Natural killer cell (primary cell): ENCODE measurements at regions not wholly inside any gene's neighbourhood (a gene's known extent, or its start where the extent isn't known, plus 50 kb on each side); places are given as distances from the start of the nearest gene placed in this dataset.

Experiments used
- ATAC-seq, 3 donors: fragments of 150-1000 bp in 2 of 3; fragments of 200-7000 bp in 1 of 3; cut with Tn5 transposase; 1 replicate in 1 of 3; 2 replicates in 2 of 3; pipeline ENCODE4 v1.10.0; 2021; ENCODE audit warnings: mild to moderate bottlenecking in 2 of 3, moderate library complexity in 2 of 3
- DNase-seq, 2 donors: peaks; one replicate each; pipeline versions ENCODE4 v3.0.0 to v3.0.0-alpha.2; 2013 to 2021; ENCODE audit warnings: mixed read lengths in 1 of 2
- H3K27ac ChIP-seq: one replicate; pipeline ENCODE4 v1.5.1; 2013; ENCODE audit warnings: mild to moderate bottlenecking, low read length
- H3K27me3 ChIP-seq: one replicate; pipeline ENCODE4 v1.6.1; 2013; ENCODE audit warnings: low read length; ENCODE audit not compliant: control insufficient read depth, insufficient read depth
- H3K36me3 ChIP-seq: one replicate; pipeline ENCODE4 v1.6.1; 2013; ENCODE audit warnings: low read length; ENCODE audit not compliant: control insufficient read depth, insufficient read depth
- H3K4me1 ChIP-seq: one replicate; pipeline ENCODE4 v1.6.1; 2013; ENCODE audit warnings: low read length; ENCODE audit not compliant: control insufficient read depth, insufficient read depth
- H3K4me3 ChIP-seq: one replicate; pipeline ENCODE4 v1.5.1; 2013; ENCODE audit warnings: low read length
- H3K9me3 ChIP-seq: one replicate; pipeline ENCODE4 v1.6.1; 2013; ENCODE audit warnings: low read length; ENCODE audit not compliant: control insufficient read depth, insufficient read depth
- H3K27ac Mint-ChIP-seq, 2 donors: one replicate each; pipeline ENCODE4 v1.8.0; 2022; ENCODE audit warnings: mild to moderate bottlenecking in 2 of 2, mixed read lengths in 2 of 2, moderate library complexity in 1 of 2
- H3K27me3 Mint-ChIP-seq, 2 donors: one replicate each; pipeline ENCODE4 v1.8.0; 2022; ENCODE audit warnings: low read depth in 2 of 2, mixed read lengths in 2 of 2
- H3K36me3 Mint-ChIP-seq: one replicate; pipeline ENCODE4 v1.8.0; 2022; ENCODE audit warnings: mixed read lengths
- H3K4me1 Mint-ChIP-seq, 2 donors: one replicate each; pipeline ENCODE4 v1.8.0; 2022; ENCODE audit warnings: mixed read lengths in 2 of 2
- H3K4me3 Mint-ChIP-seq: one replicate; pipeline ENCODE4 v1.8.0; 2022; ENCODE audit warnings: mild to moderate bottlenecking, moderate library complexity, mixed read lengths
- H3K9me3 Mint-ChIP-seq, 2 donors: one replicate each; pipeline ENCODE4 v1.8.0; 2022; ENCODE audit warnings: mixed read lengths in 2 of 2
- CTCF ChIP-seq: fragments of 200-600 bp; IDR thresholded peaks from one replicate; pipeline ENCODE4 v1.8.0; 2022; ENCODE audit warnings: antibody characterized with exemption
- WGBS: methylation state at CpG from one replicate; pipeline ENCODE4 v1.1.7; 2013; ENCODE audit warnings: missing lambda C conversion rate; ENCODE audit not compliant: insufficient coverage; 5-methylcytosine and 5-hydroxymethylcytosine counted together
- intact Hi-C: fragments of 100-400 bp; cut with micrococcal nuclease; formaldehyde crosslinking; loops from one replicate; pipeline ENCODE4 v1.14.2; 2022

GRCh38 chr12:61902403-61902802 is 357.8 kb upstream of the USP15 start:
- no peak for TF ChIP-seq CTCF
- H3K27ac ChIP-seq: no peak overlapping the region
- no peaks in the 10 kb centered on the region for H3K4me1 ChIP-seq
- no peak overlapping the region for H3K4me3 ChIP-seq
- no peaks in the 10 kb centered on the region for H3K27me3 Mint-ChIP-seq
- H3K27me3 ChIP-seq: no peaks in the 10 kb centered on the region
- H3K4me1 Mint-ChIP-seq: no peaks in the 10 kb centered on the region
- DNase-seq (no peak), ATAC-seq (no peak)
- intact Hi-C loops: no loop called here
- WGBS: 95% methylated on average over 1 of the region's 1 CpG
- peaks cover 13 to 17% of the 10 kb centered on the region in 2 donors for H3K9me3 Mint-ChIP-seq
- no peaks in the 10 kb centered on the region for H3K36me3 ChIP-seq
- no peak overlapping the region for H3K4me3 Mint-ChIP-seq
- H3K36me3 Mint-ChIP-seq: no peaks in the 10 kb centered on the region
- H3K9me3 ChIP-seq: peaks cover 5% of the 10 kb centered on the region
- H3K27ac Mint-ChIP-seq: no peak overlapping the region

- H3K4me3 ChIP-seq: no peak overlapping the region
- no peak overlapping the region for H3K27ac ChIP-seq
- no peaks in the 10 kb centered on the region for H3K4me1 ChIP-seq
- ATAC-seq (no peak), DNase-seq (no peak)
- H3K36me3 Mint-ChIP-seq: no peaks in the 10 kb centered on the region
- no peak overlapping the region for H3K27ac Mint-ChIP-seq
- H3K27me3 Mint-ChIP-seq: no peaks in the 10 kb centered on the region
- 50% methylated on average over 1 of the region's 2 CpGs for WGBS
- intact Hi-C loops: no loop called here
- H3K9me3 Mint-ChIP-seq: peaks cover 5 to 12% of the 10 kb centered on the region in 2 donors
- no peak overlapping the region for H3K4me3 Mint-ChIP-seq
- H3K9me3 ChIP-seq: no peaks in the 10 kb centered on the region
- no peaks in the 10 kb centered on the region for H3K27me3 ChIP-seq
- H3K36me3 ChIP-seq: no peaks in the 10 kb centered on the region
- TF ChIP-seq CTCF: no peak
- H3K4me1 Mint-ChIP-seq: no peaks in the 10 kb centered on the region
Measured at GRCh38 chr12:61911113-61911512, 349.1 kb upstream of the USP15 start.

GRCh38 chr12:61915420-61915819 is 344.8 kb upstream of the USP15 start:
- no peak for DNase-seq
- intact Hi-C loops: no loop called here
- no peak for ATAC-seq
- H3K36me3 ChIP-seq: no peaks in the 10 kb centered on the region
- H3K4me3 ChIP-seq: no peak overlapping the region
- no peaks in the 10 kb centered on the region for H3K4me1 Mint-ChIP-seq
- TF ChIP-seq CTCF: no peak
- no peaks in the 10 kb centered on the region for H3K4me1 ChIP-seq
- no peaks in the 10 kb centered on the region for H3K9me3 ChIP-seq
- H3K27me3 ChIP-seq: no peaks in the 10 kb centered on the region
- H3K36me3 Mint-ChIP-seq: no peaks in the 10 kb centered on the region
- H3K27me3 Mint-ChIP-seq: no peaks in the 10 kb centered on the region
- no peak overlapping the region for H3K4me3 Mint-ChIP-seq
- H3K9me3 Mint-ChIP-seq: peaks cover 3 to 6% of the 10 kb centered on the region in 2 donors
- no peak overlapping the region for H3K27ac Mint-ChIP-seq
- 89% methylated on average over 3 of the region's 3 CpGs for WGBS
- H3K27ac ChIP-seq: no peak overlapping the region

- DNase-seq: no peak
- H3K36me3 ChIP-seq: no peaks in the 10 kb centered on the region
- H3K36me3 Mint-ChIP-seq: peaks cover 3% of the 10 kb centered on the region
- no peak for ATAC-seq
- H3K4me1 ChIP-seq: no peaks in the 10 kb centered on the region
- no peak overlapping the region for H3K4me3 ChIP-seq
- no peak overlapping the region for H3K27ac Mint-ChIP-seq
- no peak for TF ChIP-seq CTCF
- no peak overlapping the region for H3K4me3 Mint-ChIP-seq
- no peaks in the 10 kb centered on the region for H3K27me3 ChIP-seq
- no peaks in the 10 kb centered on the region for H3K9me3 ChIP-seq
- no peaks in the 10 kb centered on the region for H3K27me3 Mint-ChIP-seq
- no peak overlapping the region for H3K27ac ChIP-seq
- WGBS: 67% methylated on average over 1 of the region's 1 CpG
- intact Hi-C loops: no loop called here
- no peaks in the 10 kb centered on the region for H3K4me1 Mint-ChIP-seq
- H3K9me3 Mint-ChIP-seq: peaks cover 8 to 16% of the 10 kb centered on the region in 2 donors
Measured at GRCh38 chr12:61916831-61917230, 343.4 kb upstream of the USP15 start.
